Prostate gland (tissue), 2 donors: ENCODE measurements at regions not wholly inside any gene's neighbourhood (a gene's known extent, or its start where the extent isn't known, plus 50 kb on each side); places are given as distances from the start of the nearest gene placed in this dataset.

ENCODE experiments used
- DNase-seq: peaks from one replicate; pipeline ENCODE4 v3.0.0-alpha.2; 2019; ENCODE audit warnings: low spot score
- H3K27ac ChIP-seq, 2 donors: fragments of 200-600 bp; sonication (generic); 2 replicates each; pipeline ENCODE4 v1.5.1; 2017 to 2019
- H3K27me3 ChIP-seq: fragments of 200-600 bp; sonication (generic); replicated peaks from 2 replicates; pipeline ENCODE4 v1.5.1; 2019; ENCODE audit not compliant: insufficient read depth
- H3K36me3 ChIP-seq, 2 donors: fragments of 200-600 bp; sonication (generic); 1 replicate in 1 of 2; 2 replicates in 1 of 2; pipeline versions ENCODE4 v1.5.1 to v1.8.1; 2017 to 2019
- H3K4me1 ChIP-seq: fragments of 200-600 bp; sonication (generic); replicated peaks from 2 replicates; pipeline ENCODE4 v1.5.1; 2019
- H3K4me3 ChIP-seq, 2 donors: fragments of 200-600 bp; sonication (generic); 2 replicates each; pipeline ENCODE4 v1.5.1; 2017 to 2019
- H3K9me3 ChIP-seq: fragments of 200-600 bp; sonication (generic); 2 replicates; pipeline ENCODE4 v1.5.1; 2017
- CTCF ChIP-seq, 4 experiments: fragments of 200-600 bp in 2 of 4; fragments of 450-650 bp in 2 of 4; sonication (generic) in 2 of 4; IDR thresholded peaks; 1 replicate in 3 of 4; 2 replicates in 1 of 4; pipeline ENCODE4 v1.5.1; 2016 to 2019; ENCODE audit warnings: antibody characterized with exemption in 4 of 4, mild to moderate bottlenecking in 2 of 4, moderate library complexity in 2 of 4
- POLR2A ChIP-seq: fragments of 450-650 bp; IDR thresholded peaks from one replicate; pipeline ENCODE4 v1.6.1; 2016; ENCODE audit warnings: antibody characterized with exemption, mild to moderate bottlenecking
- POLR2AphosphoS5 ChIP-seq: sonication (generic); formaldehyde crosslinking; IDR thresholded peaks from one replicate; pipeline ENCODE4 v1.6.1; 2017; ENCODE audit warnings: antibody characterized with exemption
- WGBS: methylation state at CpG from one replicate; pipeline ENCODE4 v1.1.5; 2018; 5-methylcytosine and 5-hydroxymethylcytosine counted together
- intact Hi-C: fragments of 100-400 bp; cut with DNase I; formaldehyde crosslinking; loops from one replicate; pipeline ENCODE4 v1.14.2; 2022

GRCh38 chr3:124532071-124532470, 198.2 kb upstream of the UMPS start:
- 86% methylated on average over 1 of the region's 1 CpG for WGBS
- Histone ChIP-seq H3K9me3 (no peaks in the 10 kb centered on the region), H3K4me1 (no peaks in the 10 kb centered on the region), H3K4me3 (no peak overlapping the region), H3K27ac (no peak overlapping the region), H3K27me3 (no peaks in the 10 kb centered on the region), H3K36me3 (no peaks in the 10 kb centered on the region)
- no peak for DNase-seq
- intact Hi-C loops = no loop called here
- no peak for TF ChIP-seq POLR2AphosphoS5
- TF ChIP-seq CTCF (IDR thresholded peaks at IDR 0.05) = no peak
- TF ChIP-seq POLR2A = no peak

GRCh38 chr3:124535306-124535705, 194.9 kb upstream of the UMPS start:
- 81% methylated on average over 1 of the region's 1 CpG for WGBS
- intact Hi-C loops = no loop called here
- DNase-seq = no peak
- Histone ChIP-seq H3K27me3 (no peaks in the 10 kb centered on the region), H3K36me3 (no peaks in the 10 kb centered on the region), H3K9me3 (no peaks in the 10 kb centered on the region), H3K4me3 (no peak overlapping the region), H3K4me1 (no peaks in the 10 kb centered on the region), H3K27ac (no peak overlapping the region)
- no peak for TF ChIP-seq CTCF (IDR thresholded peaks at IDR 0.05)
- no peak for TF ChIP-seq POLR2AphosphoS5
- no peak for TF ChIP-seq POLR2A

- Histone ChIP-seq H3K27me3 (no peaks in the 10 kb centered on the region), H3K9me3 (no peaks in the 10 kb centered on the region), H3K36me3 (no peaks in the 10 kb centered on the region), H3K27ac (no peak overlapping the region), H3K4me3 (no peak overlapping the region), H3K4me1 (no peaks in the 10 kb centered on the region)
- no peak for DNase-seq
- 84% methylated on average over 6 of the region's 6 CpGs for WGBS
- TF ChIP-seq CTCF (IDR thresholded peaks at IDR 0.05) (no peak), POLR2A (no peak), POLR2AphosphoS5 (no peak)
- intact Hi-C loops = no loop called here
Measured at GRCh38 chr3:124540550-124541211, 189.6 kb upstream of the UMPS start.

- no peak overlapping the region for H3K27ac ChIP-seq
- no peak overlapping the region for H3K4me3 ChIP-seq
- intact Hi-C loops = no loop called here
- H3K9me3 ChIP-seq = no peaks in the 10 kb centered on the region
- 84% methylated on average over 6 of the region's 6 CpGs for WGBS
- no peaks in the 10 kb centered on the region for H3K27me3 ChIP-seq
- DNase-seq = no peak
- no peaks in the 10 kb centered on the region for H3K4me1 ChIP-seq
- no peaks in the 10 kb centered on the region for H3K36me3 ChIP-seq
- TF ChIP-seq CTCF (IDR thresholded peaks at IDR 0.05) = no peak
- TF ChIP-seq POLR2AphosphoS5 = no peak
- TF ChIP-seq POLR2A = no peak
Measured at GRCh38 chr3:124542214-124542869, 187.9 kb upstream of the UMPS start.

- DNase-seq = no peak
- Histone ChIP-seq H3K4me3 (no peak overlapping the region), H3K9me3 (no peaks in the 10 kb centered on the region), H3K4me1 (no peaks in the 10 kb centered on the region), H3K27me3 (no peaks in the 10 kb centered on the region), H3K36me3 (no peaks in the 10 kb centered on the region), H3K27ac (no peak overlapping the region)
- WGBS = 83% methylated on average over 3 of the region's 3 CpGs
- intact Hi-C loops = loop anchor here (5.0 kb wide), 1 partner anchor 529 kb away; no protein-coding TSS in a partner anchor
- TF ChIP-seq POLR2AphosphoS5 = no peak
- TF ChIP-seq CTCF (IDR thresholded peaks at IDR 0.05) = no peak
- no peak for TF ChIP-seq POLR2A
Measured at GRCh38 chr3:124545891-124546290, 184.4 kb upstream of the UMPS start.
